AG09309 (cell line): ENCODE measurements at regions not wholly inside any gene's neighbourhood (a gene's known extent, or its start where the extent isn't known, plus 50 kb on each side); places are given as distances from the start of the nearest gene placed in this dataset.
"Not testable (repeated sequence)": the region's sequence is repeated elsewhere in the genome, so short reads cannot be mapped to it uniquely, and the experiment has no call there.

ENCODE experiments used
- DNase-seq: peaks from one replicate; pipeline ENCODE4 v3.0.0-alpha.2; 2010; ENCODE audit warnings: low read depth
- H3K4me3 ChIP-seq: 2 replicates; pipeline ENCODE4 v1.5.1; 2011; ENCODE audit warnings: mild to moderate bottlenecking, low read depth, low read length, moderate library complexity; ENCODE audit not compliant: control insufficient read depth
- CTCF ChIP-seq: IDR thresholded peaks from 2 replicates; pipeline ENCODE4 v1.5.1; 2011; ENCODE audit warnings: mild to moderate bottlenecking, low read depth, low read length, inconsistent platforms; ENCODE audit not compliant: insufficient read depth, control insufficient read depth; ENCODE audit errors: missing control alignments

GRCh38 chr4:184335520-184335919, 117.8 kb upstream of the ENPP6 start:
- H3K4me3 ChIP-seq, result no peak overlapping the region
- no peak for TF ChIP-seq CTCF
- no peak for DNase-seq

- DNase-seq, H3K4me3 ChIP-seq: not testable (repeated sequence)
Observed at GRCh38 chr4:184333446-184333845, 115.8 kb upstream of the ENPP6 start.

GRCh38 chr4:184331268-184331995, 113.8 kb upstream of the ENPP6 start:
- DNase-seq, result no peak
- TF ChIP-seq CTCF, result no peak
- H3K4me3 ChIP-seq, result no peak overlapping the region

- not testable (repeated sequence) for H3K4me3 ChIP-seq, DNase-seq
Observed at GRCh38 chr4:184330517-184331094, 112.9 kb upstream of the ENPP6 start.

- TF ChIP-seq CTCF, result no peak
- no peak for DNase-seq
- H3K4me3 ChIP-seq, result no peak overlapping the region
Observed at GRCh38 chr4:184329659-184330400, 112.2 kb upstream of the ENPP6 start.

- no peak overlapping the region for H3K4me3 ChIP-seq
Observed at GRCh38 chr4:184329235-184329634, 111.6 kb upstream of the ENPP6 start.

More at GRCh38 chr4:184329235-184329634, 111.6 kb upstream of the ENPP6 start:
- TF ChIP-seq CTCF, result no peak
- DNase-seq, result no peak
